Hepatocyte (in vitro differentiated cells): ENCODE measurements at regions not wholly inside any gene's neighbourhood (a gene's known extent, or its start where the extent isn't known, plus 50 kb on each side); places are given as distances from the start of the nearest gene placed in this dataset.

ENCODE experiments used
- CTCF ChIP-seq: fragments of 200-600 bp; sonication (generic); IDR thresholded peaks from 2 replicates; pipeline ENCODE4 v1.5.1; 2016; ENCODE audit warnings: antibody characterized with exemption, mild to moderate bottlenecking; ENCODE audit not compliant: poor library complexity
- EZH2 ChIP-seq: fragments of 200-600 bp; sonication (generic); IDR thresholded peaks from 2 replicates; pipeline ENCODE4 v1.6.1; 2016; ENCODE audit warnings: antibody characterized with exemption, mild to moderate bottlenecking, borderline replicate concordance

DNA sequence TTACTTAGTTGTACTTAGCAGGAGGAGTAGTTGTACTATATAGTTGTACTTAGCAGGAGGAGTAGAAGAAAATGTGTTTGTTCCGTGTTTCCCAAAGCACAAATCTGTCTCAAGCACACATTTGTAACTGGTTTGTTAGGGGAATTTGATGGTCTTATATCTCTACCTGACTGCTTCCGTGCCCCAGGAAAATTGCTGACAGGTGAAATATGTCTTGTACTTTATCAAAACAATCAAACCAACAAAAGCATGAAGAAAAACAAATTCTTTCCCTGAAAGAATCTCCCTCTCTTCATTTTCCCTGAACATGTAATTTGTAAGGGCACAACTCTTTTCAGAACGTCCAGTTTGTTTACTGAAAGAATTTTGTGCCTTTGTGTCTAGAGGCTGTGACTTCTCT lies 106.6 kb upstream of the RGS17 start:
- TF ChIP-seq EZH2: no peak
- no peak for TF ChIP-seq CTCF
